ENCODE measurements at regions not wholly inside any gene's neighbourhood (a gene's known extent, or its start where the extent isn't known, plus 50 kb on each side); places are given as distances from the start of the nearest gene placed in this dataset.

DNA sequence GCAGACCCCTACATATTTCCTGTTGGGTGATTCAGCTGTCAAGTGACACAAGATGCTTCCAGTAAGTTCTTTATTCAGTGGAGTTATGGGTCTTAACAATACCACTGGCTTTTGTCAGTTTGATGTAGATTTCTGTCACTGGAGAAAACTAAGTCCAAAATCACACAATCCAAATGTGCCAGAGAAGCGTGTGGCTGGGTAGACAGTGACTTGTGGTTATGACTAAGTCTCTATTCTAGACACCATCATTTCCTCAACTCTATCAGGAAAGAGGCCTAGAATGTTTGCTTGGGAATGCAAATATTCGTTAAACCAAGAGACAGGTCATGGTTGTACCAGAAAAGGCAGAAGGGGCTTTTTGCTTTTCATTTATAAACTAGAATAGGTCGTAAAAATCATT is 54.4 kb upstream of the HS3ST1 start:
- WGBS (ENCODE audit: low lambda C conversion rate) = 3% methylated on average over 3 of the region's 3 CpGs

GRCh38 chr4:11480683-11481082 is 52.0 kb upstream of the HS3ST1 start:
- Histone ChIP-seq H3K27ac (ENCODE audit: low read depth in 2 of 2, low read length in 1 of 2) (no peak overlapping the region), H3K9ac (no peak overlapping the region), H3K9me2 (no peaks in the 10 kb centered on the region), H3K9me3 (no peaks in the 10 kb centered on the region), H3K4me2 (no peak overlapping the region), H3K4me3 (ENCODE audit: low read depth in 2 of 2, low read length in 1 of 2) (no peak overlapping the region), H3K36me3 (replicated peaks in 1 of 2; ENCODE audit: control insufficient read depth in 1 of 2, insufficient read depth in 2 of 2, low read length in 1 of 2) (no peaks in the 10 kb centered on the region), H3K79me2 (ENCODE audit: insufficient read depth) (no peaks in the 10 kb centered on the region), H3F3A (replicated peaks; ENCODE audit: insufficient read depth) (no peaks in the 10 kb centered on the region), H2AFZ (ENCODE audit: low read depth) (no peak overlapping the region), H4K20me1 (ENCODE audit: insufficient read depth) (no peaks in the 10 kb centered on the region), H3K4me1 (ENCODE audit: control insufficient read depth in 1 of 2, insufficient read depth in 2 of 2, low read depth in 1 of 2, low read length in 1 of 2) (no peaks in the 10 kb centered on the region), H3K27me3 (ENCODE audit: insufficient read depth) (no peaks in the 10 kb centered on the region)
- POLR2A ChIA-PET = no interaction called here
- 2% methylated on average over 2 of the region's 2 CpGs for WGBS (ENCODE audit: low lambda C conversion rate)
- CTCF ChIA-PET = no interaction called here
- DNase-seq = no peak
- TF ChIP-seq MXI1 (IDR thresholded peaks at IDR 0.05; ENCODE audit: low read depth, low read length) (no peak), RAD21 (IDR thresholded peaks at IDR 0.05; ENCODE audit: low read length) (no peak), TEAD4 (IDR thresholded peaks at IDR 0.05; ENCODE audit: borderline replicate concordance, insufficient read depth) (no peak), RXRA (IDR thresholded peaks at IDR 0.05; ENCODE audit: borderline replicate concordance, low read depth) (no peak), SIN3A (IDR thresholded peaks at IDR 0.05; ENCODE audit: borderline replicate concordance, low read depth, low read length) (no peak), MAX (IDR thresholded peaks at IDR 0.05; ENCODE audit: low read depth) (no peak), USF2 (IDR thresholded peaks at IDR 0.05; ENCODE audit: borderline replicate concordance, low read depth, low read length) (no peak), ZBTB33 (IDR thresholded peaks at IDR 0.05; ENCODE audit: borderline replicate concordance, low read depth) (no peak), NRF1 (IDR thresholded peaks at IDR 0.05; ENCODE audit: low read depth, low read length) (no peak), TCF12 (IDR thresholded peaks at IDR 0.05) (no peak)
- TF ChIP-seq, protein P1, sequence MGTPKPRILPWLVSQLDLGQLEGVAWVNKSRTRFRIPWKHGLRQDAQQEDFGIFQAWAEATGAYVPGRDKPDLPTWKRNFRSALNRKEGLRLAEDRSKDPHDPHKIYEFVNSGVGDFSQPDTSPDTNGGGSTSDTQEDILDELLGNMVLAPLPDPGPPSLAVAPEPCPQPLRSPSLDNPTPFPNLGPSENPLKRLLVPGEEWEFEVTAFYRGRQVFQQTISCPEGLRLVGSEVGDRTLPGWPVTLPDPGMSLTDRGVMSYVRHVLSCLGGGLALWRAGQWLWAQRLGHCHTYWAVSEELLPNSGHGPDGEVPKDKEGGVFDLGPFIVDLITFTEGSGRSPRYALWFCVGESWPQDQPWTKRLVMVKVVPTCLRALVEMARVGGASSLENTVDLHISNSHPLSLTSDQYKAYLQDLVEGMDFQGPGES (IDR thresholded peaks at IDR 0.05; ENCODE audit: low read depth, low read length) = no peak

More for the DNA sequence above, 54.4 kb upstream of the HS3ST1 start:
- Histone ChIP-seq H3K9me3 (no peaks in the 10 kb centered on the region), H3K79me2 (ENCODE audit: insufficient read depth) (no peaks in the 10 kb centered on the region), H2AFZ (ENCODE audit: low read depth) (no peak overlapping the region), H3K4me3 (ENCODE audit: low read depth in 2 of 2, low read length in 1 of 2) (no peak overlapping the region), H4K20me1 (ENCODE audit: insufficient read depth) (no peaks in the 10 kb centered on the region), H3K4me1 (ENCODE audit: control insufficient read depth in 1 of 2, insufficient read depth in 2 of 2, low read depth in 1 of 2, low read length in 1 of 2) (no peaks in the 10 kb centered on the region), H3K27ac (ENCODE audit: low read depth in 2 of 2, low read length in 1 of 2) (no peak overlapping the region), H3K9ac (no peak overlapping the region), H3K9me2 (no peaks in the 10 kb centered on the region), H3K36me3 (replicated peaks in 1 of 2; ENCODE audit: control insufficient read depth in 1 of 2, insufficient read depth in 2 of 2, low read length in 1 of 2) (no peaks in the 10 kb centered on the region), H3K4me2 (no peak overlapping the region), H3K27me3 (ENCODE audit: insufficient read depth) (no peaks in the 10 kb centered on the region), H3F3A (replicated peaks; ENCODE audit: insufficient read depth) (no peaks in the 10 kb centered on the region)
- CTCF ChIA-PET = no interaction called here
- no peak for TF ChIP-seq GABPA (IDR thresholded peaks at IDR 0.05; ENCODE audit: low read depth)
- TF ChIP-seq EP300 (IDR thresholded peaks at IDR 0.05; ENCODE audit: borderline replicate concordance in 1 of 2, low read depth in 1 of 2, low read length in 1 of 2) = no peak
- TF ChIP-seq YY1 (IDR thresholded peaks at IDR 0.05; ENCODE audit: low read depth) = no peak
- TF ChIP-seq SIN3A (IDR thresholded peaks at IDR 0.05; ENCODE audit: borderline replicate concordance, low read depth, low read length) = no peak
- TF ChIP-seq FOXM1 (IDR thresholded peaks at IDR 0.05; ENCODE audit: low read depth) = no peak
- no peak for TF ChIP-seq TAF1 (IDR thresholded peaks at IDR 0.05; ENCODE audit: borderline replicate concordance, low read depth, low read length)
- TF ChIP-seq CTCF (IDR thresholded peaks at IDR 0.05) = no peak
- TF ChIP-seq PBX3 (IDR thresholded peaks at IDR 0.05) = no peak
- DNase-seq = no peak
- POLR2A ChIA-PET = no interaction called here
